ENCODE measurements at regions not wholly inside any gene's neighbourhood (a gene's known extent, or its start where the extent isn't known, plus 50 kb on each side); places are given as distances from the start of the nearest gene placed in this dataset.
A peak's percentile ranks its signal among the peaks of the same experiment; 100 is the strongest.

GRCh38 chr7:42858570-42858969 is 53.3 kb downstream of the C7orf25 start:
- TF ChIP-seq CTCF (IDR thresholded peaks at IDR 0.05; ENCODE audit: low read length, missing control alignments) = no peak
- H3K4me3 ChIP-seq (replicated peaks; ENCODE audit: low read depth, low read length) = no peak overlapping the region
- peak; percentile 10 for DNase-seq (ENCODE audit: low read depth)

- H3K4me3 ChIP-seq (replicated peaks; ENCODE audit: low read depth, low read length) = peak overlapping the region; percentile 55
- no peak for TF ChIP-seq CTCF (IDR thresholded peaks at IDR 0.05; ENCODE audit: low read length, missing control alignments)
Observed at GRCh38 chr7:42856605-42856987, 55.3 kb downstream of the C7orf25 start.

GRCh38 chr7:42854571-42855118 is 57.2 kb downstream of the C7orf25 start:
- DNase-seq (ENCODE audit: low read depth) = no peak

More at GRCh38 chr7:42856605-42856987, 55.3 kb downstream of the C7orf25 start:
- DNase-seq (ENCODE audit: low read depth) = no peak

GRCh38 chr7:42852531-42852930 is 59.3 kb downstream of the C7orf25 start:
- H3K4me3 ChIP-seq (replicated peaks; ENCODE audit: low read depth, low read length) = no peak overlapping the region
- no peak for DNase-seq (ENCODE audit: low read depth)
- no peak for TF ChIP-seq CTCF (IDR thresholded peaks at IDR 0.05; ENCODE audit: low read length, missing control alignments)

More at GRCh38 chr7:42854571-42855118, 57.2 kb downstream of the C7orf25 start:
- H3K4me3 ChIP-seq (replicated peaks; ENCODE audit: low read depth, low read length) = no peak overlapping the region
- TF ChIP-seq CTCF (IDR thresholded peaks at IDR 0.05; ENCODE audit: low read length, missing control alignments) = no peak

- peak; percentile 62 for DNase-seq (ENCODE audit: low read depth)
- peak; percentile 64 for TF ChIP-seq CTCF (IDR thresholded peaks at IDR 0.05; ENCODE audit: low read length, missing control alignments)
- peak overlapping the region; percentile 22 for H3K4me3 ChIP-seq (replicated peaks; ENCODE audit: low read depth, low read length)
Observed at GRCh38 chr7:42843205-42843800, 68.6 kb downstream of the C7orf25 start.

- no peak for TF ChIP-seq CTCF (IDR thresholded peaks at IDR 0.05; ENCODE audit: low read length, missing control alignments)
- no peak for DNase-seq (ENCODE audit: low read depth)
- no peak overlapping the region for H3K4me3 ChIP-seq (replicated peaks; ENCODE audit: low read depth, low read length)
Observed at GRCh38 chr7:42834676-42835075, 77.2 kb downstream of the C7orf25 start.

- DNase-seq (ENCODE audit: low read depth) = no peak
- no peak for TF ChIP-seq CTCF (IDR thresholded peaks at IDR 0.05; ENCODE audit: low read length, missing control alignments)
Observed at GRCh38 chr7:42833411-42833810, 78.5 kb downstream of the C7orf25 start.

More at GRCh38 chr7:42833411-42833810, 78.5 kb downstream of the C7orf25 start:
- H3K4me3 ChIP-seq (replicated peaks; ENCODE audit: low read depth, low read length) = no peak overlapping the region

All from fibroblast of pulmonary artery (primary cell).